Thyroid gland (tissue), 4 donors: ENCODE measurements at regions not wholly inside any gene's neighbourhood (a gene's known extent, or its start where the extent isn't known, plus 50 kb on each side); places are given as distances from the start of the nearest gene placed in this dataset.

Experiments
- POLR2A ChIP-seq, 2 donors: fragments of 450-650 bp; IDR thresholded peaks; one replicate each; pipeline ENCODE4 v1.6.1; 2017; ENCODE audit warnings: antibody characterized with exemption in 2 of 2, mild to moderate bottlenecking in 2 of 2, moderate library complexity in 1 of 2
- TF ChIP-seq, protein P1 (sequence below), 6 experiments: fragments of 200-600 bp in 3 of 6; fragments of 450-650 bp in 3 of 6; sonication (generic) in 3 of 6; IDR thresholded peaks; one replicate each; pipeline ENCODE4 v1.5.1; 2016 to 2019; ENCODE audit warnings: antibody characterized with exemption in 6 of 6, mild to moderate bottlenecking in 2 of 6, inconsistent platforms in 1 of 6, moderate library complexity in 1 of 6

DNA sequence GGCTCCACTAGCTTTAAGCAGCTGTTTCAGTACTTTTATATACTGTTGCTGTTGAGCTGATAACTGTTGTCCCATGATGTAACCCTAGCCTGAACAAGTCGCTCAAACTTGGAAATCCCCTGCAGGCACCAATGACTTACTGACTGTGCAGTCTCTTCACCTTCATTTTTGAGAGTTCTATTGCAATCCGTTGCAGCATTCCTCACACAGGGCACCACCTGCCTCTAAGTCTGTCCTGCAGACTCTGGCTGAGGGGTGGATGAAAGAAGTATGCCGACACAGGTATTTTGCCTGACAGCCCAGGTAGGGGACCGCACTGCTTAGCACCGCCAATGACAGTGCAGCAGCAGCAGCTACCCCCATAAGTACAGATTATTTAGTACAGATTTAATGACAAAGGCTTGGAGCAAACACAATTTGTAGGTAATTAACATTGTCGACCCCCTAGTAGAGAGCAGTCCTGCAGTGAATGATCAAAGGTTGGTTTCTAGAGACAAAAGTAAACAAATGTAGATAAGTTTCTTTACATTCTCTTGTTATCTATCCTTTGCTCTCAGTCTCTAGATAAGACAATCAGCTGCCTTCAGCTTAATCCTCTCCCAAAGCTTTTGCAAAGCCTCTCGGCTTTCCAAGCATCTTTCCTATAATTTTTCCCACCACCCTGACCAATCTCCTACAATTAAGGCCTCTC is 205.0 kb downstream of the PABPC4L start:
- TF ChIP-seq, protein P1, sequence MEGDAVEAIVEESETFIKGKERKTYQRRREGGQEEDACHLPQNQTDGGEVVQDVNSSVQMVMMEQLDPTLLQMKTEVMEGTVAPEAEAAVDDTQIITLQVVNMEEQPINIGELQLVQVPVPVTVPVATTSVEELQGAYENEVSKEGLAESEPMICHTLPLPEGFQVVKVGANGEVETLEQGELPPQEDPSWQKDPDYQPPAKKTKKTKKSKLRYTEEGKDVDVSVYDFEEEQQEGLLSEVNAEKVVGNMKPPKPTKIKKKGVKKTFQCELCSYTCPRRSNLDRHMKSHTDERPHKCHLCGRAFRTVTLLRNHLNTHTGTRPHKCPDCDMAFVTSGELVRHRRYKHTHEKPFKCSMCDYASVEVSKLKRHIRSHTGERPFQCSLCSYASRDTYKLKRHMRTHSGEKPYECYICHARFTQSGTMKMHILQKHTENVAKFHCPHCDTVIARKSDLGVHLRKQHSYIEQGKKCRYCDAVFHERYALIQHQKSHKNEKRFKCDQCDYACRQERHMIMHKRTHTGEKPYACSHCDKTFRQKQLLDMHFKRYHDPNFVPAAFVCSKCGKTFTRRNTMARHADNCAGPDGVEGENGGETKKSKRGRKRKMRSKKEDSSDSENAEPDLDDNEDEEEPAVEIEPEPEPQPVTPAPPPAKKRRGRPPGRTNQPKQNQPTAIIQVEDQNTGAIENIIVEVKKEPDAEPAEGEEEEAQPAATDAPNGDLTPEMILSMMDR (IDR thresholded peaks at IDR 0.05), result no peak
- no peak for TF ChIP-seq POLR2A (IDR thresholded peaks at IDR 0.05)
